HepG2 (cell line): ENCODE measurements at regions not wholly inside any gene's neighbourhood (a gene's known extent, or its start where the extent isn't known, plus 50 kb on each side); places are given as distances from the start of the nearest gene placed in this dataset.

Experiments used
- ATAC-seq: fragments of 200-7000 bp; cut with Tn5 transposase; 3 replicates; pipeline ENCODE4 v1.9.1; 2020; ENCODE audit warnings: mild to moderate bottlenecking, moderate library complexity
- BruUV-seq: library from RNA; stranded (reverse); fragments of 400-500 nt; replicated peaks from 2 replicates; lab custom pipeline; 2021; lab: Mats Ljungman, UMichigan
- CTCF ChIA-PET: fragments of 300-600 bp; formaldehyde crosslinking; extraction: SDS; loops from one replicate; lab custom pipeline; 2021; ENCODE audit warnings: low total read pairs, inconsistent platforms, low intra/inter-chr PET ratio; lab: Yijun Ruan, JAX
- POLR2A ChIA-PET: fragments of 350-600 bp; sonication (Branson Sonifier 250); formaldehyde crosslinking; loops from one replicate; lab custom pipeline; 2020; ENCODE audit warnings: antibody characterized with exemption, inconsistent platforms; lab: Yijun Ruan, JAX
- DNase-seq: peaks from one replicate; pipeline ENCODE4 v3.0.0-alpha.2; 2015; ENCODE audit warnings: low spot score
- FAIRE-seq: peaks from 3 replicates; lab custom pipeline; 2011; peaks lifted over from hg19 to GRCh38; lab: Jason Lieb, UNC
- H2AFZ ChIP-seq: one replicate; pipeline ENCODE4 v1.6.1; 2011; ENCODE audit warnings: low read length, inconsistent platforms
- H3K27ac ChIP-seq: fragments of 300-600 bp; 3 replicates; pipeline ENCODE4 v1.8.0; 2011; ENCODE audit warnings: mixed run types, mild to moderate bottlenecking, mixed read lengths, low read length, inconsistent platforms; ENCODE audit not compliant: insufficient read depth; ENCODE audit errors: extremely low read length
- H3K27me3 ChIP-seq, 2 experiments: fragments of 200-600 bp in 1 of 2; 2 replicates in 1 of 2; 3 replicates in 1 of 2; pipeline versions ENCODE4 v1.6.0 to v1.8.0; 2011; ENCODE audit warnings: low read length in 2 of 2, mild to moderate bottlenecking in 2 of 2, moderate library complexity in 2 of 2, inconsistent platforms in 1 of 2; ENCODE audit not compliant: insufficient read depth in 2 of 2, control insufficient read depth in 1 of 2
- H3K36me3 ChIP-seq, 2 experiments: fragments of 200-600 bp in 1 of 2; replicated peaks in 1 of 2; 2 replicates in 1 of 2; 3 replicates in 1 of 2; pipeline versions ENCODE4 v1.5.1 to v1.8.0; 2011; ENCODE audit warnings: low read length in 2 of 2, inconsistent platforms in 1 of 2; ENCODE audit not compliant: insufficient read depth in 2 of 2, control insufficient read depth in 1 of 2
- H3K4me1 ChIP-seq: 2 replicates; pipeline ENCODE4 v1.5.1; 2012; ENCODE audit warnings: low read length, inconsistent platforms; ENCODE audit not compliant: insufficient read depth
- H3K4me2 ChIP-seq: 2 replicates; pipeline ENCODE4 v1.6.0; 2011; ENCODE audit warnings: low read depth, low read length, inconsistent platforms
- H3K4me3 ChIP-seq, 3 experiments: fragments of 200-600 bp in 1 of 3; sonication (generic), shearing (Covaris generic) in 1 of 3; replicated peaks in 1 of 3; 2 replicates each; pipeline ENCODE4 v1.5.1; 2011 to 2016; ENCODE audit warnings: low read length in 3 of 3, inconsistent platforms in 2 of 3, low read depth in 2 of 3, mild to moderate bottlenecking in 2 of 3, control low read depth in 1 of 3, mixed read lengths in 1 of 3; ENCODE audit not compliant: insufficient read depth in 1 of 3
- H3K79me2 ChIP-seq: one replicate; pipeline ENCODE4 v1.6.1; 2011; ENCODE audit warnings: low read length, inconsistent platforms; ENCODE audit not compliant: insufficient read depth
- H3K9ac ChIP-seq: 2 replicates; pipeline ENCODE4 v1.6.0; 2011; ENCODE audit warnings: mild to moderate bottlenecking, low read depth, low read length, inconsistent platforms; ENCODE audit not compliant: insufficient read depth
- H3K9me3 ChIP-seq: 2 replicates; pipeline ENCODE4 v1.5.1; 2012; ENCODE audit warnings: mild to moderate bottlenecking, low read length
- H4K20me1 ChIP-seq: 2 replicates; pipeline ENCODE4 v1.6.0; 2011; ENCODE audit warnings: inconsistent platforms, mild to moderate bottlenecking, low read length, moderate library complexity; ENCODE audit not compliant: insufficient read depth
- SOX13 ChIP-seq, 3 experiments: fragments of 450-650 bp in 1 of 3; sonication (generic) in 1 of 3; formaldehyde crosslinking in 1 of 3; IDR thresholded peaks in 2 of 3; conservative IDR thresholded peaks in 1 of 3; 2 replicates each; pipeline versions ENCODE4 v1.5.0 to v1.6.1; 2016 to 2020; ENCODE audit warnings: antibody characterized with exemption in 1 of 3, mild to moderate bottlenecking in 1 of 3, missing compliant biosample characterization in 1 of 3, missing genetic modification reagents in 1 of 3, moderate library complexity in 1 of 3
- SOX6 ChIP-seq, 2 experiments: fragments of 450-650 bp in 1 of 2; sonication (generic) in 1 of 2; formaldehyde crosslinking in 1 of 2; IDR thresholded peaks; 2 replicates each; pipeline versions ENCODE4 v1.4.0 to v1.6.1; 2017 to 2020; ENCODE audit warnings: antibody characterized with exemption in 1 of 2, mild to moderate bottlenecking in 1 of 2, missing genetic modification reagents in 1 of 2
- ZNF605 ChIP-seq: sonication (generic); formaldehyde crosslinking; IDR thresholded peaks from 2 replicates; pipeline ENCODE4 v1.8.0; 2022; ENCODE audit warnings: mild to moderate bottlenecking, missing genetic modification reagents
- WGBS: methylation state at CpG from one replicate; pipeline ENCODE4 v1.1.6; 2017; ENCODE audit warnings: low lambda C conversion rate; 5-methylcytosine and 5-hydroxymethylcytosine counted together
- in situ Hi-C: cut with HindIII; loops from 2 replicates; pipeline ENCODE4 v1.10.0; 2017; ENCODE audit warnings: low pct_unique_long_range_greater_than_20kb; ENCODE audit not compliant: extremely low pct_ligation_motif_present
- intact Hi-C: fragments of 100-400 bp; cut with micrococcal nuclease; formaldehyde crosslinking; loops from one replicate; pipeline ENCODE4 v1.10.0; 2022; ENCODE audit not compliant: unreplicated experiment
- TF ChIP-seq, protein P1 (sequence below): sonication (generic); formaldehyde crosslinking; IDR thresholded peaks from 2 replicates; pipeline ENCODE4 v1.4.0; 2020; ENCODE audit warnings: low read depth, mild to moderate bottlenecking, missing genetic modification reagents
- TF ChIP-seq, protein P2 (sequence below): sonication (generic); formaldehyde crosslinking; IDR thresholded peaks from 2 replicates; pipeline ENCODE4 v1.4.0; 2020; ENCODE audit warnings: missing genetic modification reagents

DNA sequence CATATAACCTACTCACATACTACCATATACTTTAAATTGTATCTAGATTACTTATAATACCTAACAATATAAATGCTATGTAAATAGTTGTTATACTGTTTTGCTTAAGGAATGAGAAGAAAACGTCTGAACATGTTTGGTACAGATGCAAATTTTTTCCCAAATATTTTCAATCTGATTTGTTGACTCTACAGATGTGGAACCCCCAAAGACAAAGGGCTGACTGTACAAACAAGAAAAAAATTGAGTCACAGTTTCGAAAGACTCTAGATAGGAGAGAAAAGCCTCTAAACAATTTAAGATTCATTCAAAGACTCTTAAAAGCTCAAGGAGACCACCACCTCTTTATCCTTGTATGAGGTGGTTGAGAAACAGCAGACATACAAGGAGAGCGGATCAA is 142.8 kb downstream of the SLC7A11 start:
- Histone ChIP-seq H2AFZ (no peak overlapping the region), H3K4me3 (no peak overlapping the region), H3K27ac (no peak overlapping the region), H4K20me1 (no peaks in the 10 kb centered on the region), H3K27me3 (no peaks in the 10 kb centered on the region), H3K36me3 (no peaks in the 10 kb centered on the region), H3K9ac (no peak overlapping the region), H3K79me2 (no peaks in the 10 kb centered on the region), H3K4me2 (no peak overlapping the region; the same call in 1 of the 2 replicates), H3K4me1 (peaks cover 71% of the 10 kb centered on the region), H3K9me3 (no peaks in the 10 kb centered on the region)
- 39% methylated on average over 3 of the region's 3 CpGs for WGBS
- intact Hi-C loops: loop anchor here (5.0 kb wide), 1 partner anchor 248 kb away; no protein-coding TSS in a partner anchor
- in situ Hi-C loops: loop anchor here (5.0 kb wide), 1 partner anchor 62 kb away; no protein-coding TSS in a partner anchor
- ATAC-seq: no peak
- POLR2A ChIA-PET: interaction anchor here (1.0 kb wide), 1 partner anchor 140 kb away, joined by 3 read pairs; no protein-coding TSS in a partner anchor
- no peak for FAIRE-seq
- no peak for DNase-seq
- CTCF ChIA-PET: no interaction called here
- no peak for TF ChIP-seq SOX6 (IDR thresholded peaks at IDR 0.05)
- TF ChIP-seq SOX6 (CRISPR knock-in tag; IDR thresholded peaks at IDR 0.05): peak; percentile 44; the same call in 1 of the 2 replicates
- no peak for TF ChIP-seq SOX13 (IDR thresholded peaks at IDR 0.05)
- peak in 1 of 2 experiments; percentile 61; a peak in 1 of 4 replicates for TF ChIP-seq SOX13 (CRISPR knock-in tag; conservative IDR thresholded peaks at IDR 0.05 in 1 of 2, IDR thresholded peaks at IDR 0.05 in 1 of 2)
- TF ChIP-seq ZNF605 (CRISPR knock-in tag): no peak
- TF ChIP-seq, protein P1, sequence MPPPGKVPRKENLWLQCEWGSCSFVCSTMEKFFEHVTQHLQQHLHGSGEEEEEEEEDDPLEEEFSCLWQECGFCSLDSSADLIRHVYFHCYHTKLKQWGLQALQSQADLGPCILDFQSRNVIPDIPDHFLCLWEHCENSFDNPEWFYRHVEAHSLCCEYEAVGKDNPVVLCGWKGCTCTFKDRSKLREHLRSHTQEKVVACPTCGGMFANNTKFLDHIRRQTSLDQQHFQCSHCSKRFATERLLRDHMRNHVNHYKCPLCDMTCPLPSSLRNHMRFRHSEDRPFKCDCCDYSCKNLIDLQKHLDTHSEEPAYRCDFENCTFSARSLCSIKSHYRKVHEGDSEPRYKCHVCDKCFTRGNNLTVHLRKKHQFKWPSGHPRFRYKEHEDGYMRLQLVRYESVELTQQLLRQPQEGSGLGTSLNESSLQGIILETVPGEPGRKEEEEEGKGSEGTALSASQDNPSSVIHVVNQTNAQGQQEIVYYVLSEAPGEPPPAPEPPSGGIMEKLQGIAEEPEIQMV (CRISPR knock-in tag): no peak
- TF ChIP-seq, protein P2, sequence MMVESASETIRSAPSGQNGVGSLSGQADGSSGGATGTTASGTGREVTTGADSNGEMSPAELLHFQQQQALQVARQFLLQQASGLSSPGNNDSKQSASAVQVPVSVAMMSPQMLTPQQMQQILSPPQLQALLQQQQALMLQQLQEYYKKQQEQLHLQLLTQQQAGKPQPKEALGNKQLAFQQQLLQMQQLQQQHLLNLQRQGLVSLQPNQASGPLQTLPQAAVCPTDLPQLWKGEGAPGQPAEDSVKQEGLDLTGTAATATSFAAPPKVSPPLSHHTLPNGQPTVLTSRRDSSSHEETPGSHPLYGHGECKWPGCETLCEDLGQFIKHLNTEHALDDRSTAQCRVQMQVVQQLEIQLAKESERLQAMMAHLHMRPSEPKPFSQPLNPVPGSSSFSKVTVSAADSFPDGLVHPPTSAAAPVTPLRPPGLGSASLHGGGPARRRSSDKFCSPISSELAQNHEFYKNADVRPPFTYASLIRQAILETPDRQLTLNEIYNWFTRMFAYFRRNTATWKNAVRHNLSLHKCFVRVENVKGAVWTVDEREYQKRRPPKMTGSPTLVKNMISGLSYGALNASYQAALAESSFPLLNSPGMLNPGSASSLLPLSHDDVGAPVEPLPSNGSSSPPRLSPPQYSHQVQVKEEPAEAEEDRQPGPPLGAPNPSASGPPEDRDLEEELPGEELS: 0 out of 2 replicates have a peak, but pooled peaks have one; percentile 14
- BruUV-seq: no TSS peak
